Lower lobe of right lung (tissue), 2 donors: ENCODE measurements at regions not wholly inside any gene's neighbourhood (a gene's known extent, or its start where the extent isn't known, plus 50 kb on each side); places are given as distances from the start of the nearest gene placed in this dataset.

Experiments
- ATAC-seq, 2 donors: fragments of 200-7000 bp; cut with Tn5 transposase; one replicate each; pipeline ENCODE4 v1.9.1; 2020 to 2022; ENCODE audit warnings: mild to moderate bottlenecking in 2 of 2, moderate library complexity in 2 of 2
- DNase-seq: peaks from one replicate; pipeline ENCODE4 v3.0.0-alpha.2; 2020
- H3K27ac ChIP-seq: fragments of 200-600 bp; one replicate; pipeline ENCODE4 v1.8.0; 2022
- H3K27me3 ChIP-seq: fragments of 200-600 bp; one replicate; pipeline ENCODE4 v1.8.0; 2022; ENCODE audit warnings: low read depth
- H3K36me3 ChIP-seq: fragments of 200-600 bp; one replicate; pipeline ENCODE4 v1.8.0; 2022; ENCODE audit warnings: mild to moderate bottlenecking
- H3K4me1 ChIP-seq: fragments of 200-600 bp; one replicate; pipeline ENCODE4 v1.8.0; 2022
- H3K4me3 ChIP-seq: fragments of 200-600 bp; one replicate; pipeline ENCODE4 v1.8.0; 2022; ENCODE audit warnings: mild to moderate bottlenecking
- H3K9me3 ChIP-seq: fragments of 200-600 bp; one replicate; pipeline ENCODE4 v1.8.0; 2022
- CTCF ChIP-seq: fragments of 200-600 bp; IDR thresholded peaks from one replicate; pipeline ENCODE4 v1.8.0; 2022; ENCODE audit warnings: antibody characterized with exemption, mild to moderate bottlenecking
- intact Hi-C: fragments of 100-400 bp; cut with DNase I; formaldehyde crosslinking; loops from one replicate; pipeline ENCODE4 v1.11.0; 2022
- donor health status: DM: no; HTN: yes; CAD: no; lungs with severe emphysema.

GRCh38 chr2:64325852-64326577 is 127.9 kb upstream of the LGALSL start:
- intact Hi-C loops: loop anchor here (10.0 kb wide), 1 partner anchor 281 kb away; no protein-coding TSS in a partner anchor
- ATAC-seq (peak; percentile 17 to 34), DNase-seq (no peak)

GRCh38 chr2:64326578-64327050 is 127.3 kb upstream of the LGALSL start:
- no peak for TF ChIP-seq CTCF
- DNase-seq: no peak
- no peaks in the 10 kb centered on the region for H3K27me3 ChIP-seq
- no peak for ATAC-seq
- H3K36me3 ChIP-seq: no peaks in the 10 kb centered on the region
- no peaks in the 10 kb centered on the region for H3K9me3 ChIP-seq
- intact Hi-C loops: loop anchor here (10.0 kb wide), 1 partner anchor 282 kb away; no protein-coding TSS in a partner anchor
- H3K4me1 ChIP-seq: peaks cover 44% of the 10 kb centered on the region
- no peak overlapping the region for H3K27ac ChIP-seq
- no peak overlapping the region for H3K4me3 ChIP-seq

More at GRCh38 chr2:64325852-64326577, 127.9 kb upstream of the LGALSL start:
- no peak overlapping the region for H3K27ac ChIP-seq
- no peaks in the 10 kb centered on the region for H3K27me3 ChIP-seq
- H3K9me3 ChIP-seq: no peaks in the 10 kb centered on the region
- H3K4me1 ChIP-seq: peaks cover 38% of the 10 kb centered on the region
- no peaks in the 10 kb centered on the region for H3K36me3 ChIP-seq
- TF ChIP-seq CTCF: no peak
- no peak overlapping the region for H3K4me3 ChIP-seq

GRCh38 chr2:64327129-64327509 is 126.8 kb upstream of the LGALSL start:
- H3K27me3 ChIP-seq: no peaks in the 10 kb centered on the region
- no peak overlapping the region for H3K27ac ChIP-seq
- H3K9me3 ChIP-seq: no peaks in the 10 kb centered on the region
- ATAC-seq: no peak
- intact Hi-C loops: loop anchor here (10.0 kb wide), 1 partner anchor 282 kb away; no protein-coding TSS in a partner anchor
- DNase-seq: no peak
- H3K36me3 ChIP-seq: no peaks in the 10 kb centered on the region
- TF ChIP-seq CTCF: no peak
- peaks cover 48% of the 10 kb centered on the region for H3K4me1 ChIP-seq
- peak overlapping the region; percentile 25 for H3K4me3 ChIP-seq

GRCh38 chr2:64327510-64328414 is 126.2 kb upstream of the LGALSL start:
- intact Hi-C loops: loop anchor here (10.0 kb wide), 1 partner anchor 283 kb away; no protein-coding TSS in a partner anchor
- DNase-seq (peak; percentile 61), ATAC-seq (peak; percentile 77 to 81)
- Histone ChIP-seq H3K4me1 (peaks cover 48% of the 10 kb centered on the region), H3K4me3 (peak overlapping the region; percentile 25), H3K36me3 (no peaks in the 10 kb centered on the region), H3K27ac (peak overlapping the region; percentile 65), H3K27me3 (no peaks in the 10 kb centered on the region), H3K9me3 (no peaks in the 10 kb centered on the region)
- TF ChIP-seq CTCF: peak; percentile 51

- intact Hi-C loops: loop anchor here (10.0 kb wide), 1 partner anchor 284 kb away; no protein-coding TSS in a partner anchor
- Histone ChIP-seq H3K4me3 (no peak overlapping the region), H3K4me1 (peaks cover 48% of the 10 kb centered on the region), H3K27ac (peak overlapping the region; percentile 65), H3K36me3 (no peaks in the 10 kb centered on the region), H3K9me3 (no peaks in the 10 kb centered on the region), H3K27me3 (no peaks in the 10 kb centered on the region)
- DNase-seq: no peak
- no peak for TF ChIP-seq CTCF
- no peak for ATAC-seq
Observed at GRCh38 chr2:64328415-64328722, 125.6 kb upstream of the LGALSL start.
